HL-60 (cell line): ENCODE measurements at regions not wholly inside any gene's neighbourhood (a gene's known extent, or its start where the extent isn't known, plus 50 kb on each side); places are given as distances from the start of the nearest gene placed in this dataset.

ENCODE experiments used
- POLR2AphosphoS5 ChIP-seq: IDR thresholded peaks from 2 replicates; pipeline ENCODE4 v1.6.1; 2012; ENCODE audit warnings: low read depth
- TF ChIP-seq, protein P1 (sequence below): IDR thresholded peaks from one replicate; pipeline ENCODE4 v1.5.1; 2011; ENCODE audit warnings: low read length, control low read depth, inconsistent platforms; ENCODE audit not compliant: insufficient read depth

DNA sequence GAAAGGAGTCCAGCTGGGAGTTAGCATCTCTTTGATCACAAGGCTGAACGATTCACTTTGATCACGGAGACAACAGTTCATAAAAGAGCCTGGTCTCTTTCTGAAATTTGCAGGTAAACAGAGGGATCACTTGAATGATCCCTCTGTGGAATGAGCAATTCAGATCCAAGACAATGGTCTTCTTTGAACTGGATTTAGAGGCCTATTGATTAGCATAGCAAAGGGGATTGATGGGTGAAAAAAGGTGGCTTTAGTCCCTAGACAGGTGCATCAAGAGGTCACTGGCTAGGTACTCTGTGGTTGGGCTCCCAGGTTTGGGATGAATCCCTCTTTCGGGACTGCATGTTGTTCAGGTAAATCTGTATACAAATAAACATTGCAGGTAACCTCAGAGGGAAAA, 223.8 kb upstream of the TAPT1 start:
- TF ChIP-seq, protein P1, sequence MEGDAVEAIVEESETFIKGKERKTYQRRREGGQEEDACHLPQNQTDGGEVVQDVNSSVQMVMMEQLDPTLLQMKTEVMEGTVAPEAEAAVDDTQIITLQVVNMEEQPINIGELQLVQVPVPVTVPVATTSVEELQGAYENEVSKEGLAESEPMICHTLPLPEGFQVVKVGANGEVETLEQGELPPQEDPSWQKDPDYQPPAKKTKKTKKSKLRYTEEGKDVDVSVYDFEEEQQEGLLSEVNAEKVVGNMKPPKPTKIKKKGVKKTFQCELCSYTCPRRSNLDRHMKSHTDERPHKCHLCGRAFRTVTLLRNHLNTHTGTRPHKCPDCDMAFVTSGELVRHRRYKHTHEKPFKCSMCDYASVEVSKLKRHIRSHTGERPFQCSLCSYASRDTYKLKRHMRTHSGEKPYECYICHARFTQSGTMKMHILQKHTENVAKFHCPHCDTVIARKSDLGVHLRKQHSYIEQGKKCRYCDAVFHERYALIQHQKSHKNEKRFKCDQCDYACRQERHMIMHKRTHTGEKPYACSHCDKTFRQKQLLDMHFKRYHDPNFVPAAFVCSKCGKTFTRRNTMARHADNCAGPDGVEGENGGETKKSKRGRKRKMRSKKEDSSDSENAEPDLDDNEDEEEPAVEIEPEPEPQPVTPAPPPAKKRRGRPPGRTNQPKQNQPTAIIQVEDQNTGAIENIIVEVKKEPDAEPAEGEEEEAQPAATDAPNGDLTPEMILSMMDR = no peak
- no peak for TF ChIP-seq POLR2AphosphoS5
